Adrenal gland (tissue), 9 donors: ENCODE measurements at regions not wholly inside any gene's neighbourhood (a gene's known extent, or its start where the extent isn't known, plus 50 kb on each side); places are given as distances from the start of the nearest gene placed in this dataset.

ENCODE experiments used
- DNase-seq, 7 donors: peaks; one replicate each; pipeline ENCODE4 v3.0.0-alpha.2; 2019 to 2020
- H3K27ac ChIP-seq, 5 donors: fragments of 200-600 bp; sonication (generic) in 4 of 5; 1 replicate in 3 of 5; 2 replicates in 2 of 5; pipeline versions ENCODE4 v1.5.1 to v1.8.0; 2016 to 2020; ENCODE audit warnings: mild to moderate bottlenecking in 1 of 5
- H3K27me3 ChIP-seq: fragments of 200-600 bp; 2 replicates; pipeline ENCODE4 v1.8.0; 2021
- H3K36me3 ChIP-seq, 2 donors: fragments of 200-600 bp; replicated peaks in 1 of 2; 1 replicate in 1 of 2; 2 replicates in 1 of 2; pipeline versions ENCODE4 v1.5.1 to v1.8.0; 2018 to 2022
- H3K4me1 ChIP-seq, 2 donors: fragments of 200-600 bp; replicated peaks in 1 of 2; 1 replicate in 1 of 2; 2 replicates in 1 of 2; pipeline versions ENCODE4 v1.5.1 to v1.8.0; 2018 to 2021
- H3K4me3 ChIP-seq, 4 donors: fragments of 200-600 bp; sonication (generic) in 3 of 4; one replicate each; pipeline ENCODE4 v1.5.1; 2016 to 2018
- H3K9me3 ChIP-seq, 3 donors: fragments of 200-600 bp; sonication (generic) in 1 of 3; replicated peaks in 1 of 3; 1 replicate in 2 of 3; 2 replicates in 1 of 3; pipeline versions ENCODE4 v1.5.1 to v1.8.0; 2016 to 2021
- POLR2A ChIP-seq, 2 donors: fragments of 450-650 bp; IDR thresholded peaks; one replicate each; pipeline ENCODE4 v1.6.1; 2017; ENCODE audit warnings: antibody characterized with exemption in 2 of 2, mild to moderate bottlenecking in 2 of 2, moderate library complexity in 1 of 2
- WGBS, 4 donors: extraction: QIAGEN DNeasy Blood & Tissue Kit in 2 of 4; methylation state at CpG; one replicate each; pipeline versions ENCODE4 v1.1.5 to v1.1.7; 2013 to 2017; 5-methylcytosine and 5-hydroxymethylcytosine counted together
- intact Hi-C, 2 donors: fragments of 100-400 bp; cut with DNase I; formaldehyde crosslinking; loops; one replicate each; pipeline versions ENCODE4 v1.14.1 to v1.15.0; 2022 to 2023
- TF ChIP-seq, protein P1 (sequence below), 6 experiments: fragments of 450-650 bp in 4 of 6; fragments of 200-600 bp in 2 of 6; sonication (generic) in 1 of 6; IDR thresholded peaks; 1 replicate in 5 of 6; 2 replicates in 1 of 6; pipeline versions ENCODE4 v1.5.1 to v1.8.0; 2016 to 2021; ENCODE audit warnings: antibody characterized with exemption in 6 of 6, mild to moderate bottlenecking in 2 of 6, moderate library complexity in 1 of 6
- donor health status: healthy with polysubstance abuse.
- donor health status: Bipolar disorder and iron deficiency.
- donor health status: DM: yes; HTN: yes; CAD: no.
- donor health status: DM: no; HTN: no; CAD: no.
- donor health status: DM: no; HTN: no; CAD: no.

DNA sequence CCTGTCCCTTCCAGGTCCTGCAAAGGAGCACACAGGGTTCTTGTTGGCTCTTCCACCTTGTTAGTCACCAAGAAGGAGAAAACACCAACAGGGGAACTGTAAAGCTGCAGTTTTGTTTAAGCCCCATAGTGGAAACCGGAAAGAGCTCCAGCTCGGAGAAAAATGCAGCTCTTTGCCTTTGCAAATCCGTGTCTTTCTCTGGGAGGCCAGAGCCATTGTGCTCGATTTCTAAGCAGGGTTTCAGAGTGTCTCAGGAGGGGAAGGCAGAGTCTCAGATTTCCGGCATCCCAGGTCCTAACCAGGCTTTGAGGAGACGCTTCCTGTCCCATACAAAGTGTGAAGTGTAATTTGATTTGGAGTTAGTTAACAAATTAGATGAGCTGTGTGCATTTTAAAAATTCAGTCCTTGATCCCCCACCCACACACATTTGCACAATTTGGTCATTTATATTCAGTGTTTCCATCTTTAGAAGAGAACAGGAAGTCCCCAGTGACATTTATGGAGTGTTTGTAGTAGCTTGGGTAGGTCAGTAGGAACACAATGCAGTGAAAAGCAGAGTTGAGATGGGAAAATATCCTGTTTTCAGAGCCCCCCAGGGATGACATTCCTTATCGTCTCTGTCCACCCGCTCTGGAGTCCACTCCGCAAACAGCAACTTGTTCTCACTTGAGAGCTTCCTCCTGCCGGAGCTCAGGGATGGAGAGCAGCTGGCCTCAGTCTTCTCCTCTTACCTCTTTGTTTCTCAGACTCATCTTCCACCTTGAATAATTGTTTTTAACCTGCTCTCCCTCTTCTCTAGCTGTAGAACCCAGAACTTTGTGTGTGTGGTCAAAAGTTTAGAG, 331.9 kb downstream of the SEC14L1 start:
- Histone ChIP-seq H3K27ac (peak overlapping the region in 4 of 5 donors; percentile 2 to 79 (median 54)), H3K27me3 (no peaks in the 10 kb centered on the region), H3K4me1 (peaks cover 41 to 81% of the 10 kb centered on the region in 2 donors), H3K9me3 (no peaks in the 10 kb centered on the region), H3K36me3 (no peaks in the 10 kb centered on the region), H3K4me3 (no peak overlapping the region)
- 40 to 53% (median 47%) methylated on average over 10 of the region's 10 CpGs for WGBS, 4 donors
- intact Hi-C loops: no loop called here
- no peak for DNase-seq
- TF ChIP-seq, protein P1, sequence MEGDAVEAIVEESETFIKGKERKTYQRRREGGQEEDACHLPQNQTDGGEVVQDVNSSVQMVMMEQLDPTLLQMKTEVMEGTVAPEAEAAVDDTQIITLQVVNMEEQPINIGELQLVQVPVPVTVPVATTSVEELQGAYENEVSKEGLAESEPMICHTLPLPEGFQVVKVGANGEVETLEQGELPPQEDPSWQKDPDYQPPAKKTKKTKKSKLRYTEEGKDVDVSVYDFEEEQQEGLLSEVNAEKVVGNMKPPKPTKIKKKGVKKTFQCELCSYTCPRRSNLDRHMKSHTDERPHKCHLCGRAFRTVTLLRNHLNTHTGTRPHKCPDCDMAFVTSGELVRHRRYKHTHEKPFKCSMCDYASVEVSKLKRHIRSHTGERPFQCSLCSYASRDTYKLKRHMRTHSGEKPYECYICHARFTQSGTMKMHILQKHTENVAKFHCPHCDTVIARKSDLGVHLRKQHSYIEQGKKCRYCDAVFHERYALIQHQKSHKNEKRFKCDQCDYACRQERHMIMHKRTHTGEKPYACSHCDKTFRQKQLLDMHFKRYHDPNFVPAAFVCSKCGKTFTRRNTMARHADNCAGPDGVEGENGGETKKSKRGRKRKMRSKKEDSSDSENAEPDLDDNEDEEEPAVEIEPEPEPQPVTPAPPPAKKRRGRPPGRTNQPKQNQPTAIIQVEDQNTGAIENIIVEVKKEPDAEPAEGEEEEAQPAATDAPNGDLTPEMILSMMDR (IDR thresholded peaks at IDR 0.05): no peak
- TF ChIP-seq POLR2A (IDR thresholded peaks at IDR 0.05): no peak

DNA sequence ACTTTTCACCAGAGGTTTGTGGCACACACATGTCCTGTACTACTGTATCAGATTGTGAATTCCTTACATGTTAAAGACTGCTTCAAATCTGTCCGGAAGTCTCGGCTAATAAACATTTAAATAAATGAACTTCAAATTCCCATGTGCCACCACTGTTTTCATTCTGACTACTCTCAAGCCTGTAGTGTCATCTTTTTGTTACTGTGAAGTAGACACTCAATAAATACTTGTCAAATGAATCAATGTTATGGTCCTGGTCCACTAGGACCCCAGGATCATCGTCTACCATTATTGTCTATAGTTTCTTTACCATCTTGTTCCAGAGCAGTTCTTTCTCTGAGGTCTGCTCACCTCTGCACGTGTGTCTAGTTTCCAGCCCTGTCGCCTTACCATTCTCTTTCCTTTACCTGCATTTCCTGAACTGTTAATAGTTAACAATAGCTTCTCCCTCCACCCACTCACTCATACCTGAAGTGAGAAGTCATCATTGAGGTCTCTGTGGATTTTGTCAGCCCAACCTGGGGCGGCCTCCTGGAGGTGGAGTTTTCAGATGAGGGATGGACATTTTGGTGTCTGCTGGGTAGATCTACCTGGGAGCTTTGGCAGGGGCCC, 333.0 kb downstream of the SEC14L1 start:
- WGBS, 4 donors: 76 to 84% (median 82%) methylated on average over 6 of the region's 6 CpGs
- intact Hi-C loops: no loop called here
- no peaks in the 10 kb centered on the region for H3K36me3 ChIP-seq
- no peak for DNase-seq
- H3K4me1 ChIP-seq: peaks cover 47 to 84% of the 10 kb centered on the region in 2 donors
- no peak overlapping the region for H3K4me3 ChIP-seq
- no peaks in the 10 kb centered on the region for H3K27me3 ChIP-seq
- H3K27ac ChIP-seq: peak overlapping the region in 2 of 5 donors; percentile 13 to 18
- TF ChIP-seq POLR2A (IDR thresholded peaks at IDR 0.05): no peak
- TF ChIP-seq, protein P1 (IDR thresholded peaks at IDR 0.05): no peak
- H3K9me3 ChIP-seq: no peaks in the 10 kb centered on the region

DNA sequence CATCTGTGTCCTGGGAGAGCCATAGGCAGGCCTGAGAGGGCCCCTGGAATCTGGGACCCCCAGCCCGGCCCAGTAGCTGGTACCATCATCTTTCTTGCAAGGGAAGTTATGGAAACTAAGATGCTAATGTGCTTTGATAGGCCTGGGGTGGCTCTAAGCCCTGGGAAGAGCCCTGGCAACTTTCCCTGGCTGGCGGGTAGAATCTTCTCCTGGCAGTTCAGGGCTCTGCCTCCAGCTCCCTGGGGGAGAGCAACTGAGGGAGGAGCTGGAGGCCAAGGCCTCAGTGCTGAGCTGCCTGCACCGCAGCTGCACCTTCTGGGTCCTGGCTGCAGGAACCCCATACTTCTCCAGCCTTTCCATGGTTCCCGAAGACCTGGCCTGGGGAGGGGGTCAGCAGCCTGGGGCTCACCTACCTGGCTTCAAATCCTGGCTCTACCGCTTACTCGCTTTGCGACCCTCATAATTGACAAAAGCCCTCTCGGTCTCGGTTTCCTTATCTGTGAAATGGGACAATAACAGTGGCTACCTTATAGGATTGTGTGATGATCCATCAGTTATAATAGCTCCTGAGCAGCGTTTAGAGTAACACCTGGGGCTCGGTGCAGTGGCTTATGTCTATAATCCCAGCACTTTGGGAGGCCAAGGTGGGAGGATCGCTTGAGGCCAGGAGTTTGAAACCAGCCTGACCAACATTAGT, 333.7 kb downstream of the SEC14L1 start:
- Histone ChIP-seq H3K36me3 (no peaks in the 10 kb centered on the region), H3K4me3 (no peak overlapping the region), H3K9me3 (no peaks in the 10 kb centered on the region), H3K27ac (peak overlapping the region in 3 of 5 donors; percentile 18 to 82 (median 79)), H3K4me1 (peaks cover 47 to 92% of the 10 kb centered on the region in 2 donors), H3K27me3 (no peaks in the 10 kb centered on the region)
- intact Hi-C loops: no loop called here
- TF ChIP-seq, protein P1 (IDR thresholded peaks at IDR 0.05): no peak
- TF ChIP-seq POLR2A (IDR thresholded peaks at IDR 0.05): no peak
- WGBS, 4 donors: 76 to 80% (median 79%) methylated on average over 9 to 12 of the region's 12 CpGs
- DNase-seq: peak in 1 of 7 donors; percentile 46
